PC-9 (cell line): ENCODE measurements at regions not wholly inside any gene's neighbourhood (a gene's known extent, or its start where the extent isn't known, plus 50 kb on each side); places are given as distances from the start of the nearest gene placed in this dataset.

Experiments used
- BruUV-seq: library from RNA; stranded (reverse); fragments of 400-500 nt; replicated peaks from 2 replicates; lab custom pipeline; 2021; lab: Mats Ljungman, UMichigan
- CTCF ChIA-PET: fragments of 300-600 bp; sonication (Branson Sonifier 250); formaldehyde crosslinking; loops from one replicate; lab custom pipeline; 2022; ENCODE audit warnings: antibody characterized with exemption; lab: Charles Lee
- POLR2A ChIA-PET: fragments of 300-600 bp; sonication (Branson Sonifier 250); formaldehyde crosslinking; loops from one replicate; lab custom pipeline; 2022; ENCODE audit warnings: antibody characterized with exemption; ENCODE audit not compliant: unreplicated experiment; lab: Charles Lee
- DNase-seq, 2 experiments: peaks; one replicate each; pipeline versions ENCODE4 v3.0.0 to v3.0.0-alpha.2; 2015 to 2022; ENCODE audit warnings: mixed read lengths in 1 of 2
- H2AFZ ChIP-seq: fragments of 200-600 bp; sonication (generic); 2 replicates; pipeline ENCODE4 v1.8.1; 2017; ENCODE audit warnings: antibody characterized with exemption
- H3F3A ChIP-seq: fragments of 200-600 bp; sonication (generic); 2 replicates; pipeline ENCODE4 v1.8.1; 2017; ENCODE audit warnings: antibody characterized with exemption, mild to moderate bottlenecking, low read depth; ENCODE audit not compliant: insufficient read depth
- H3K27ac ChIP-seq: fragments of 200-600 bp; sonication (generic); 2 replicates; pipeline ENCODE4 v1.6.1; 2016; ENCODE audit warnings: mixed run types
- H3K27me3 ChIP-seq: fragments of 200-600 bp; sonication (generic); 2 replicates; pipeline ENCODE4 v1.6.1; 2016; ENCODE audit warnings: low read depth, mixed run types; ENCODE audit not compliant: insufficient read depth
- H3K36me3 ChIP-seq: fragments of 200-600 bp; sonication (generic); 2 replicates; pipeline ENCODE4 v1.6.1; 2016; ENCODE audit warnings: low read depth, mixed run types
- H3K4me1 ChIP-seq: fragments of 200-600 bp; sonication (generic); replicated peaks from 2 replicates; pipeline ENCODE4 v1.6.1; 2016; ENCODE audit warnings: mixed run types; ENCODE audit not compliant: insufficient read depth
- H3K4me2 ChIP-seq: fragments of 200-600 bp; sonication (generic); 2 replicates; pipeline ENCODE4 v1.6.1; 2017; ENCODE audit warnings: mixed run types
- H3K4me3 ChIP-seq: fragments of 200-600 bp; sonication (generic); 2 replicates; pipeline ENCODE4 v1.6.1; 2016; ENCODE audit warnings: mixed run types
- H3K79me2 ChIP-seq: fragments of 200-600 bp; sonication (generic); 2 replicates; pipeline ENCODE4 v1.6.1; 2017; ENCODE audit warnings: low read depth, mixed run types
- H3K9me2 ChIP-seq: fragments of 200-600 bp; sonication (generic); 2 replicates; pipeline ENCODE4 v1.8.1; 2017; ENCODE audit warnings: mild to moderate bottlenecking; ENCODE audit not compliant: insufficient read depth
- H3K9me3 ChIP-seq: fragments of 200-600 bp; sonication (generic); 2 replicates; pipeline ENCODE4 v1.8.1; 2016; ENCODE audit warnings: low read depth; ENCODE audit not compliant: insufficient read depth
- H4K20me1 ChIP-seq: fragments of 200-600 bp; sonication (generic); 2 replicates; pipeline ENCODE4 v1.8.1; 2017; ENCODE audit not compliant: insufficient read depth
- CTCF ChIP-seq: fragments of 200-600 bp; sonication (generic); conservative IDR thresholded peaks from 2 replicates; pipeline ENCODE4 v1.6.1; 2017; ENCODE audit warnings: mixed run types, antibody characterized with exemption, mild to moderate bottlenecking, moderate library complexity
- EZH2 ChIP-seq: fragments of 200-600 bp; sonication (generic); IDR thresholded peaks from 2 replicates; pipeline ENCODE4 v1.8.0; 2017; ENCODE audit warnings: antibody characterized with exemption, low read depth
- intact Hi-C: fragments of 100-400 bp; cut with micrococcal nuclease; formaldehyde crosslinking; loops from one replicate; pipeline ENCODE4 v1.10.0; 2022; ENCODE audit not compliant: unreplicated experiment

- H3K9me3 ChIP-seq = peaks cover 3% of the 10 kb centered on the region; the same call in 1 of the 2 replicates
- POLR2A ChIA-PET = interaction anchor here (0.7 kb wide), 1 partner anchor 492 kb away, joined by 4 read pairs; no protein-coding TSS in a partner anchor
Measured at GRCh38 chr22:48959496-48959895, 868.2 kb downstream of the BRD1 start.

GRCh38 chr22:48957987-48958321 is 869.7 kb downstream of the BRD1 start:
- ChIA-PET POLR2A (no interaction called here), CTCF (no interaction called here)
- no peaks in the 10 kb centered on the region for H3K9me2 ChIP-seq
- no peak overlapping the region for H3K4me3 ChIP-seq
- no peaks in the 10 kb centered on the region for H3K4me1 ChIP-seq
- no TSS peak for BruUV-seq
- no peaks in the 10 kb centered on the region for H3K9me3 ChIP-seq
- peaks cover 73% of the 10 kb centered on the region for H3K27me3 ChIP-seq
- H3K27ac ChIP-seq = no peak overlapping the region
- intact Hi-C loops = no loop called here
- H2AFZ ChIP-seq = no peak overlapping the region
- no peaks in the 10 kb centered on the region for H4K20me1 ChIP-seq
- no peak for TF ChIP-seq CTCF
- TF ChIP-seq EZH2 = no peak
- no peaks in the 10 kb centered on the region for H3K36me3 ChIP-seq
- no peak overlapping the region for H3K4me2 ChIP-seq
- no peaks in the 10 kb centered on the region for H3K79me2 ChIP-seq
- DNase-seq = no peak
- H3F3A ChIP-seq = no peaks in the 10 kb centered on the region

More at GRCh38 chr22:48959496-48959895, 868.2 kb downstream of the BRD1 start:
- H3K36me3 ChIP-seq = no peaks in the 10 kb centered on the region
- H3K27ac ChIP-seq = no peak overlapping the region
- intact Hi-C loops = no loop called here
- no TSS peak for BruUV-seq
- H3K79me2 ChIP-seq = no peaks in the 10 kb centered on the region
- TF ChIP-seq EZH2 (no peak), CTCF (no peak)
- H3K4me3 ChIP-seq = no peak overlapping the region
- H3K27me3 ChIP-seq = peaks cover 65% of the 10 kb centered on the region
- H3K4me1 ChIP-seq = no peaks in the 10 kb centered on the region
- H3K9me2 ChIP-seq = no peaks in the 10 kb centered on the region
- CTCF ChIA-PET = no interaction called here
- H4K20me1 ChIP-seq = no peaks in the 10 kb centered on the region
- no peak for DNase-seq
- H2AFZ ChIP-seq = no peak overlapping the region
- no peak overlapping the region for H3K4me2 ChIP-seq
- H3F3A ChIP-seq = no peaks in the 10 kb centered on the region

- BruUV-seq = no TSS peak
- Histone ChIP-seq H3K79me2 (no peaks in the 10 kb centered on the region), H3K27me3 (peaks cover 75% of the 10 kb centered on the region), H3K9me3 (no peaks in the 10 kb centered on the region), H3K36me3 (no peaks in the 10 kb centered on the region), H3K4me2 (no peak overlapping the region), H3K4me3 (no peak overlapping the region), H3K27ac (no peak overlapping the region), H3F3A (no peaks in the 10 kb centered on the region), H3K4me1 (no peaks in the 10 kb centered on the region), H2AFZ (no peak overlapping the region), H3K9me2 (no peaks in the 10 kb centered on the region), H4K20me1 (no peaks in the 10 kb centered on the region)
- DNase-seq = no peak
- ChIA-PET POLR2A (no interaction called here), CTCF (no interaction called here)
- TF ChIP-seq EZH2 = no peak
- TF ChIP-seq CTCF = no peak
- intact Hi-C loops = no loop called here
Measured at GRCh38 chr22:48957311-48957986, 870.2 kb downstream of the BRD1 start.
